GM23338 (cell line): ENCODE measurements at regions not wholly inside any gene's neighbourhood (a gene's known extent, or its start where the extent isn't known, plus 50 kb on each side); places are given as distances from the start of the nearest gene placed in this dataset.
A peak's percentile ranks its signal among the peaks of the same experiment; 100 is the strongest.

Source experiments
- ATAC-seq: fragments of 200-7000 bp; cut with Tn5 transposase; 3 replicates; pipeline ENCODE4 v1.9.1; 2020
- DNase-seq: peaks from one replicate; pipeline ENCODE4 v3.0.0-alpha.2; 2015; ENCODE audit warnings: low spot score
- H2AFZ ChIP-seq: fragments of 200-600 bp; sonication (generic); 2 replicates; pipeline ENCODE4 v1.8.0; 2016; ENCODE audit warnings: antibody characterized with exemption, mild to moderate bottlenecking, moderate library complexity
- H3F3A ChIP-seq: fragments of 200-600 bp; sonication (generic); replicated peaks from 2 replicates; pipeline ENCODE4 v1.8.0; 2017; ENCODE audit warnings: antibody characterized with exemption, mixed run types, low read depth
- H3K27ac ChIP-seq: fragments of 200-600 bp; sonication (generic); 2 replicates; pipeline ENCODE4 v1.6.1; 2016; ENCODE audit warnings: low read depth
- H3K27me3 ChIP-seq: fragments of 200-600 bp; sonication (generic); 2 replicates; pipeline ENCODE4 v1.8.0; 2016; ENCODE audit warnings: mild to moderate bottlenecking, mixed run types, moderate library complexity; ENCODE audit not compliant: insufficient read depth
- H3K36me3 ChIP-seq: fragments of 200-600 bp; sonication (generic); 2 replicates; pipeline ENCODE4 v1.8.0; 2016; ENCODE audit warnings: mild to moderate bottlenecking; ENCODE audit not compliant: insufficient read depth
- H3K4me1 ChIP-seq: fragments of 200-600 bp; sonication (generic); 2 replicates; pipeline ENCODE4 v1.8.0; 2016; ENCODE audit warnings: mild to moderate bottlenecking, moderate library complexity; ENCODE audit not compliant: insufficient read depth
- H3K4me2 ChIP-seq: fragments of 200-600 bp; sonication (generic); 2 replicates; pipeline ENCODE4 v1.7.1; 2017; ENCODE audit warnings: mixed run types
- H3K4me3 ChIP-seq: fragments of 200-600 bp; sonication (generic); 2 replicates; pipeline ENCODE4 v1.6.1; 2016; ENCODE audit warnings: mixed run types
- H3K79me2 ChIP-seq: fragments of 200-600 bp; sonication (generic); replicated peaks from 2 replicates; pipeline ENCODE4 v1.8.0; 2017; ENCODE audit warnings: mild to moderate bottlenecking; ENCODE audit not compliant: insufficient read depth
- H3K9me2 ChIP-seq: fragments of 200-600 bp; sonication (generic); 2 replicates; pipeline ENCODE4 v1.8.0; 2017; ENCODE audit not compliant: insufficient read depth
- H4K20me1 ChIP-seq: fragments of 200-600 bp; sonication (generic); replicated peaks from 2 replicates; pipeline ENCODE4 v1.8.0; 2017; ENCODE audit warnings: mild to moderate bottlenecking; ENCODE audit not compliant: insufficient read depth
- H3K27ac Mint-ChIP-seq: 2 replicates; pipeline ENCODE4 v1.8.0; 2020; ENCODE audit warnings: inconsistent platforms, mild to moderate bottlenecking, moderate library complexity, mixed read lengths
- H3K27me3 Mint-ChIP-seq: 3 replicates; pipeline ENCODE4 v1.8.0; 2022; ENCODE audit warnings: low read depth, mild to moderate bottlenecking, moderate library complexity, mixed read lengths, inconsistent platforms; ENCODE audit not compliant: insufficient read depth, poor library complexity
- H3K36me3 Mint-ChIP-seq: 3 replicates; pipeline ENCODE4 v1.8.0; 2021; ENCODE audit warnings: low read depth, mild to moderate bottlenecking, inconsistent platforms, moderate library complexity, mixed read lengths
- H3K4me1 Mint-ChIP-seq: 3 replicates; pipeline ENCODE4 v1.8.0; 2020; ENCODE audit warnings: mild to moderate bottlenecking, inconsistent platforms, mixed read lengths
- H3K4me3 Mint-ChIP-seq: 3 replicates; pipeline ENCODE4 v1.8.0; 2021; ENCODE audit warnings: moderate library complexity, mild to moderate bottlenecking, inconsistent platforms, mixed read lengths
- H3K9me3 Mint-ChIP-seq: 3 replicates; pipeline ENCODE4 v1.8.0; 2020; ENCODE audit warnings: moderate library complexity, mild to moderate bottlenecking, inconsistent platforms, mixed read lengths
- EZH2 ChIP-seq: fragments of 200-600 bp; sonication (generic); IDR thresholded peaks from one replicate; pipeline ENCODE4 v1.8.0; 2017; ENCODE audit warnings: antibody characterized with exemption, mild to moderate bottlenecking, low read depth; ENCODE audit not compliant: unreplicated experiment
- ZNF331 ChIP-seq: fragments of 250-450 bp; sonication (Bioruptor Pico); IDR thresholded peaks from 2 replicates; pipeline ENCODE4 v1.5.0; 2020; ENCODE audit warnings: low read depth, mild to moderate bottlenecking, moderate library complexity
- TF ChIP-seq, protein P1 (sequence below): IDR thresholded peaks from one replicate; pipeline ENCODE4 v1.6.1; 2018; ENCODE audit warnings: antibody characterized with exemption; ENCODE audit not compliant: unreplicated experiment
- TF ChIP-seq, protein P2 (sequence below), 2 experiments: fragments of 200-600 bp in 1 of 2; sonication (generic) in 1 of 2; conservative IDR thresholded peaks; 2 replicates each; pipeline versions ENCODE4 v1.5.1 to v1.6.1; 2016 to 2017; ENCODE audit warnings: antibody characterized with exemption in 2 of 2, low read depth in 2 of 2, mild to moderate bottlenecking in 2 of 2, moderate library complexity in 1 of 2

DNA sequence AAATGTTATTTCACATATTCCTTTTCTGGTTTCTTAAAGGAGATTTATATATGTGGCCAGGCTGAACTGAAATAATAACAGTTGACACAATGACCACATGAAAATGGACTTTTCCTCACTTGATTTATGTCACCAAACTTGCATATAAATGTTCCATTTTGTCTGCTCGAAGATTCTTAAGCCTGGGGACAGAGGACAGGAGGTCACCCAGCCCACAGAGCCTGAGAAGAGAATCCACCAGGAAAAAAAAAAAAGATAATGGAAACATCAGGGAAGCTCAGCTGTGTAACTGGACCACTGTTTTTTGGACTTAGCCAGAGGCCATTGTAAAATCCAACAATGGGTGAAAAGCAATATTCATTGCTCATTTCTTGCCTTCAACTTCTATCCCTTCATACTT lies 359.0 kb upstream of the FGF16 start (continued):
- TF ChIP-seq, protein P1, sequence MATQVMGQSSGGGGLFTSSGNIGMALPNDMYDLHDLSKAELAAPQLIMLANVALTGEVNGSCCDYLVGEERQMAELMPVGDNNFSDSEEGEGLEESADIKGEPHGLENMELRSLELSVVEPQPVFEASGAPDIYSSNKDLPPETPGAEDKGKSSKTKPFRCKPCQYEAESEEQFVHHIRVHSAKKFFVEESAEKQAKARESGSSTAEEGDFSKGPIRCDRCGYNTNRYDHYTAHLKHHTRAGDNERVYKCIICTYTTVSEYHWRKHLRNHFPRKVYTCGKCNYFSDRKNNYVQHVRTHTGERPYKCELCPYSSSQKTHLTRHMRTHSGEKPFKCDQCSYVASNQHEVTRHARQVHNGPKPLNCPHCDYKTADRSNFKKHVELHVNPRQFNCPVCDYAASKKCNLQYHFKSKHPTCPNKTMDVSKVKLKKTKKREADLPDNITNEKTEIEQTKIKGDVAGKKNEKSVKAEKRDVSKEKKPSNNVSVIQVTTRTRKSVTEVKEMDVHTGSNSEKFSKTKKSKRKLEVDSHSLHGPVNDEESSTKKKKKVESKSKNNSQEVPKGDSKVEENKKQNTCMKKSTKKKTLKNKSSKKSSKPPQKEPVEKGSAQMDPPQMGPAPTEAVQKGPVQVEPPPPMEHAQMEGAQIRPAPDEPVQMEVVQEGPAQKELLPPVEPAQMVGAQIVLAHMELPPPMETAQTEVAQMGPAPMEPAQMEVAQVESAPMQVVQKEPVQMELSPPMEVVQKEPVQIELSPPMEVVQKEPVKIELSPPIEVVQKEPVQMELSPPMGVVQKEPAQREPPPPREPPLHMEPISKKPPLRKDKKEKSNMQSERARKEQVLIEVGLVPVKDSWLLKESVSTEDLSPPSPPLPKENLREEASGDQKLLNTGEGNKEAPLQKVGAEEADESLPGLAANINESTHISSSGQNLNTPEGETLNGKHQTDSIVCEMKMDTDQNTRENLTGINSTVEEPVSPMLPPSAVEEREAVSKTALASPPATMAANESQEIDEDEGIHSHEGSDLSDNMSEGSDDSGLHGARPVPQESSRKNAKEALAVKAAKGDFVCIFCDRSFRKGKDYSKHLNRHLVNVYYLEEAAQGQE: no peak

DNA sequence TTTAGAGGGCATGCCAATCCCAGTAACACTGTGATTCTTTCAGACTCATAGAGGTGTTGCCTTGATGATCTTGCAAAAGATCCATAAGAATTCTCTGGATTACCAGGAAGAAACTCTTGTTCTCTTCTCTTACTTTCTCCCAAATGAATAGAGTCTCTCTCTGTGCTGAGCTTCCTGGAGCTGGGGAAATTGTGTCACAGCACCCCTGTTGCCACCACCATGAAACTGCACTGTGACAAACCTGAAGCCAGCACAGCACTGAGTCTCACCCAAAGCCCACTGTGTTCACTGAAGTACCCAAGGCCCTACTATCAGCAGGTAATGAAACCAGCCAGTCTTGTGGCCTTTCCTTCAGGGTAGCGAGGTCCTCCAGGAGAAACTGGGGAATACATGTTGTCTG lies 332.7 kb upstream of the FGF16 start:
- H3K27ac ChIP-seq: no peak overlapping the region
- H3K79me2 ChIP-seq: no peaks in the 10 kb centered on the region
- TF ChIP-seq, protein P2, sequence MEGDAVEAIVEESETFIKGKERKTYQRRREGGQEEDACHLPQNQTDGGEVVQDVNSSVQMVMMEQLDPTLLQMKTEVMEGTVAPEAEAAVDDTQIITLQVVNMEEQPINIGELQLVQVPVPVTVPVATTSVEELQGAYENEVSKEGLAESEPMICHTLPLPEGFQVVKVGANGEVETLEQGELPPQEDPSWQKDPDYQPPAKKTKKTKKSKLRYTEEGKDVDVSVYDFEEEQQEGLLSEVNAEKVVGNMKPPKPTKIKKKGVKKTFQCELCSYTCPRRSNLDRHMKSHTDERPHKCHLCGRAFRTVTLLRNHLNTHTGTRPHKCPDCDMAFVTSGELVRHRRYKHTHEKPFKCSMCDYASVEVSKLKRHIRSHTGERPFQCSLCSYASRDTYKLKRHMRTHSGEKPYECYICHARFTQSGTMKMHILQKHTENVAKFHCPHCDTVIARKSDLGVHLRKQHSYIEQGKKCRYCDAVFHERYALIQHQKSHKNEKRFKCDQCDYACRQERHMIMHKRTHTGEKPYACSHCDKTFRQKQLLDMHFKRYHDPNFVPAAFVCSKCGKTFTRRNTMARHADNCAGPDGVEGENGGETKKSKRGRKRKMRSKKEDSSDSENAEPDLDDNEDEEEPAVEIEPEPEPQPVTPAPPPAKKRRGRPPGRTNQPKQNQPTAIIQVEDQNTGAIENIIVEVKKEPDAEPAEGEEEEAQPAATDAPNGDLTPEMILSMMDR (conservative IDR thresholded peaks at IDR 0.05; ENCODE audit: low read depth in 2 of 2): peak; percentile 22 to 43; a peak in 3 of 4 replicates
- TF ChIP-seq EZH2: no peak
- Mint-ChIP-seq H3K9me3 (peaks cover 11% of the 10 kb centered on the region), H3K27ac (no peak overlapping the region), H3K4me1 (no peaks in the 10 kb centered on the region), H3K4me3 (no peak overlapping the region), H3K27me3 (no peaks in the 10 kb centered on the region), H3K36me3 (no peaks in the 10 kb centered on the region)
- DNase-seq (peak; percentile 5), ATAC-seq (peak; percentile 47; the same call in 2 of the 3 replicates)
- H3K9me2 ChIP-seq: no peaks in the 10 kb centered on the region
- H3K4me1 ChIP-seq: no peaks in the 10 kb centered on the region
- no peaks in the 10 kb centered on the region for H3K36me3 ChIP-seq
- no peak overlapping the region for H3K4me2 ChIP-seq
- no peaks in the 10 kb centered on the region for H4K20me1 ChIP-seq
- no peaks in the 10 kb centered on the region for H3K27me3 ChIP-seq
- H3F3A ChIP-seq: no peaks in the 10 kb centered on the region
- H2AFZ ChIP-seq: no peak overlapping the region
- no peak overlapping the region for H3K4me3 ChIP-seq

DNA sequence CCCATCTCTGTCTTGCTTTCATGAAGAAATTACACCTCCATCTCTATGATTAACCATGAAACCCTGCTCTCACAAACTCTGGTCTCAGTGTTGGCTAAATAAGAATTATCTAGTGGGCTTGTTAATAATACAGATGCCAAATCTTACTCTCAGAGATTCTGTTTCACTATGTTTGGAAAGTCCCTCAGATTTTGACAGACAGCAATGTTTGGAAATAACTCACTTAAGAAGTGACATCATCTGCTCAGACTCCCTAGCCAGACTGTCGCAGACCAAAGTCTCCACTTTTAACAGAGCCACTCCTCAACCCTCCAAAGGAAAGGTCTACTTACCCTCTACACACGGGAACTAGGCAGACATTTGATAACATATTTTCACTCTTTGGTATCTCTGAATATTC lies 328.5 kb upstream of the FGF16 start:
- ATAC-seq: no peak
- no peak overlapping the region for H3K27ac Mint-ChIP-seq
- H3K9me3 Mint-ChIP-seq: peaks cover 9% of the 10 kb centered on the region; the same call in 2 of the 3 replicates

More for the DNA sequence above, 328.5 kb upstream of the FGF16 start:
- H3K27ac ChIP-seq: no peak overlapping the region
- H3K9me2 ChIP-seq: no peaks in the 10 kb centered on the region
- Mint-ChIP-seq H3K36me3 (no peaks in the 10 kb centered on the region), H3K4me3 (no peak overlapping the region), H3K4me1 (peaks cover 5% of the 10 kb centered on the region; the same call in 2 of the 3 replicates), H3K27me3 (no peaks in the 10 kb centered on the region)
- no peaks in the 10 kb centered on the region for H3K4me1 ChIP-seq
- no peaks in the 10 kb centered on the region for H3K79me2 ChIP-seq
- no peak for DNase-seq
- no peak for TF ChIP-seq ZNF331 (CRISPR knock-in tag)
- no peak overlapping the region for H3K4me2 ChIP-seq
- H2AFZ ChIP-seq: no peak overlapping the region
- no peak overlapping the region for H3K4me3 ChIP-seq
- H3K27me3 ChIP-seq: no peaks in the 10 kb centered on the region
- H3F3A ChIP-seq: no peaks in the 10 kb centered on the region
- no peaks in the 10 kb centered on the region for H4K20me1 ChIP-seq
- H3K36me3 ChIP-seq: no peaks in the 10 kb centered on the region
